ENCODE measurements at regions not wholly inside any gene's neighbourhood (a gene's known extent, or its start where the extent isn't known, plus 50 kb on each side); places are given as distances from the start of the nearest gene placed in this dataset.

DNA sequence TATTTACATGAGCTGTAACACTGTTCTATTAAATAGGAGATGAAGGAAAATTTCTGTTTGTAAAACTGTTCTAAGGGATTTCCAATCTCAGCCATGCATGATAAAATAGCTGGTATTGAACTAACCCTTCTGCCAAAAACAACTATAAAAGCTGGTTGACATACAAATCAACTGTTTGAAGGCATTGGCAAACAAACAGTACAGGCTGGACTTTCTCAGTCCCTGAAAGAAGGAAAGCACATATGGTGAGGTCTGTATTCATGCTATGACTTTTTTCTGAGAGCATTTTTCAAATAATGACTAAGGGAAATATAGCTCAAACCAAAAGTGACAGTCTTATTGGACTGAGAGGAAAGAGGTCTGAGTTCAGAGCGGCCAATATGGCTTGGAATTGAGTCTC lies 117.0 kb upstream of the CCDC54 start:
- in situ Hi-C loops (cut with HindIII; ENCODE audit: low sequenced_read_pairs): no loop called here
- TF ChIP-seq, protein P1, sequence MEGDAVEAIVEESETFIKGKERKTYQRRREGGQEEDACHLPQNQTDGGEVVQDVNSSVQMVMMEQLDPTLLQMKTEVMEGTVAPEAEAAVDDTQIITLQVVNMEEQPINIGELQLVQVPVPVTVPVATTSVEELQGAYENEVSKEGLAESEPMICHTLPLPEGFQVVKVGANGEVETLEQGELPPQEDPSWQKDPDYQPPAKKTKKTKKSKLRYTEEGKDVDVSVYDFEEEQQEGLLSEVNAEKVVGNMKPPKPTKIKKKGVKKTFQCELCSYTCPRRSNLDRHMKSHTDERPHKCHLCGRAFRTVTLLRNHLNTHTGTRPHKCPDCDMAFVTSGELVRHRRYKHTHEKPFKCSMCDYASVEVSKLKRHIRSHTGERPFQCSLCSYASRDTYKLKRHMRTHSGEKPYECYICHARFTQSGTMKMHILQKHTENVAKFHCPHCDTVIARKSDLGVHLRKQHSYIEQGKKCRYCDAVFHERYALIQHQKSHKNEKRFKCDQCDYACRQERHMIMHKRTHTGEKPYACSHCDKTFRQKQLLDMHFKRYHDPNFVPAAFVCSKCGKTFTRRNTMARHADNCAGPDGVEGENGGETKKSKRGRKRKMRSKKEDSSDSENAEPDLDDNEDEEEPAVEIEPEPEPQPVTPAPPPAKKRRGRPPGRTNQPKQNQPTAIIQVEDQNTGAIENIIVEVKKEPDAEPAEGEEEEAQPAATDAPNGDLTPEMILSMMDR (IDR thresholded peaks at IDR 0.05; ENCODE audit: low read depth, low read length): no peak

DNA sequence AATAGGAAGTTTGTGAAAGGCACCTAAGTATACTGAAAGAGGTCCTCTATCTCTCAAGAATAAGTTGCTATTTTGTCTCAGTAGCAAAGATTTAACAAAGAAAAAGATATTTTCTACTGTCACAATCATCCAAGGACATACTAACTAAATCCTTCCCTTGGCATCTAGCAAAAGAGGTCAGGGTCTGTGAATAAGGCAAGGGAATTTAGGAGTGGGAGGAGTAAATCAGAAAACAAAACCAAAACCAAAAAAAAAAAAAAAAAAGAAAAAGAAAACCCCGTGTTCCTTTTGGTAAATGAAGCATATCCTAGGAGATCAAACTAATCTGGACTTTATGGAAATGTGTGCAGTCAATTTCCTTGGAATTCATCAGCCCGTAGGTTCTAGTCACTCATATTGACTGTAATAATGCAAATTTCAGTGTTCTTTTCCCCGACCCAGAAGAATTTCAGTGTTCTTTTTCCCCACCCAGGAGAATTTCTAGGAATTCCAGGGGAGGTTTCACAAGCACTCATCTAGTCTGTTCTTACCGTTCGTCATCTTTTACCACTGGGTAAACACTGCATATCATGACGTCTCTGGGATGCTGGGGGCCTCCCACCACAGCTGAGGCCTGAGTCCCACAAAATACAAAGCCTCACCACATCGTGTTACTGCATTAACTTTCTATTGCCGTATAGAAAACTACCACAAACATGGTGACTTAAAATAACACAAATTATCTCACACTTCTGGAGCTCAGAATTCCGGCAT lies 113.8 kb upstream of the CCDC54 start:
- TF ChIP-seq, protein P1 (IDR thresholded peaks at IDR 0.05; ENCODE audit: low read depth, low read length): no peak
- in situ Hi-C loops (cut with HindIII; ENCODE audit: low sequenced_read_pairs): no loop called here
- DNase-seq (ENCODE audit: low read depth, low spot score): no peak
- H3K4me3 ChIP-seq (ENCODE audit: low read depth, low read length): no peak overlapping the region

More for the DNA sequence above, 117.0 kb upstream of the CCDC54 start:
- DNase-seq (ENCODE audit: low read depth, low spot score): no peak
- no peak overlapping the region for H3K4me3 ChIP-seq (ENCODE audit: low read depth, low read length)

DNA sequence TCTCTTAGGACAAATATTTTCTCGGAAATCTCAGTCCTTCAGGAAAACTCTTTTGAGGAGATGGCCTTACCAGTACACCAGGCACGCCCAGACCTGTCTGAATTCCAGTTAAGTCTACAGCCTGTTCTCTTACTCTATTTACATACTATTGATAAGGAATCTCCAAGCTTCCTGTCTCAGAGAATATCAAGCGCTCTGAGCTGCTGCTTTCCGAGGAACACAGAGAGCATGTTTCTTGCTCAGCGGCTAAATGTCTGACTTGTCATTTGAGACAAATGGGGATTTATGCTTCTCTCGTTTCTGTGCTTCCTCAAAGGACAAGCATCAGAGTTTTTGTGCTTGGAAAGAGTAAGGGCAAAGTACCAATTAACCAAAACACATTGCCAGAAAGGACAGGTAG lies 112.4 kb upstream of the CCDC54 start:
- H3K4me3 ChIP-seq (ENCODE audit: low read depth, low read length): no peak overlapping the region
- no peak for DNase-seq (ENCODE audit: low read depth, low spot score)
- in situ Hi-C loops (cut with HindIII; ENCODE audit: low sequenced_read_pairs): no loop called here
- TF ChIP-seq, protein P1 (IDR thresholded peaks at IDR 0.05; ENCODE audit: low read depth, low read length): no peak

DNA sequence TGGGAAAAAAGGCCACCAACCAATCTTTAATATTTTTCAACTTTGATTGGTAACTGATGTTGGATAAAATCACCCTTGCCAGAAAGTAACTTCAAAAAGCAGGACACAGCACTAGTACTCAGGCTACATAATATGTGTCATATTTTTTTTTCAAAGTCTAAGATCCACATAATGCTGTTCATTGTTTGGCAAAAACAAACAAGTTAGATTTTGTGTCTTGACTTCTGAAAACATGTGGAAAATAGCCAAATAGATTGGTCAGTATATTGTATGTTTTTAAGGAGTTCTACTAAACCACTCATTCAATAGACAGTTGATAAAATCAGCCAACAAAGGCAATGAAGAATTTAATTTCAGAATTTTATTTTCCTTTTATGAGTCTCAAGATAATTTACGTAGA lies 111.7 kb upstream of the CCDC54 start:
- no peak overlapping the region for H3K4me3 ChIP-seq (ENCODE audit: low read depth, low read length)
- in situ Hi-C loops (cut with HindIII; ENCODE audit: low sequenced_read_pairs): no loop called here
- DNase-seq (ENCODE audit: low read depth, low spot score): no peak
- TF ChIP-seq, protein P1 (IDR thresholded peaks at IDR 0.05; ENCODE audit: low read depth, low read length): no peak

DNA sequence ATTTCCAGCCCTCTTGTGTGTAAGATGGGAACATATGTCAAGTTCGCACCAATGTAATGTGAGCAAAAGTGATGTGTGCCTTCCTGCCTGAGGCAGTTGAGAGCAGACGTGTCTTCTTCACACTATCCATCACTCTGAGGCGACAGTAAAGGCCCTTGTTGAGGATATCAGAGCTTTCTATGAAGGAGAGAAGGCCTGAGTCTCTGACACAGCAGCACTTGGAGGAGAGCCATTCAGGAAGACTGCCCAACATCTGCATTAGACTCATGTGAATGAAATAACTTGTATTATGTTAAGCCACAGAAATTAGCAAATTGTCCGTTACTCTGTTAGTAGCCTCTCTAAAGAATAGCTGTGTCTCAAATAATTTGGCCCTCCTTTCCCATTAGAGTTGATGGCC lies 108.8 kb upstream of the CCDC54 start:
- DNase-seq (ENCODE audit: low read depth, low spot score): no peak
- TF ChIP-seq, protein P1 (IDR thresholded peaks at IDR 0.05; ENCODE audit: low read depth, low read length): no peak
- in situ Hi-C loops (cut with HindIII; ENCODE audit: low sequenced_read_pairs): no loop called here
- no peak overlapping the region for H3K4me3 ChIP-seq (ENCODE audit: low read depth, low read length)

DNA sequence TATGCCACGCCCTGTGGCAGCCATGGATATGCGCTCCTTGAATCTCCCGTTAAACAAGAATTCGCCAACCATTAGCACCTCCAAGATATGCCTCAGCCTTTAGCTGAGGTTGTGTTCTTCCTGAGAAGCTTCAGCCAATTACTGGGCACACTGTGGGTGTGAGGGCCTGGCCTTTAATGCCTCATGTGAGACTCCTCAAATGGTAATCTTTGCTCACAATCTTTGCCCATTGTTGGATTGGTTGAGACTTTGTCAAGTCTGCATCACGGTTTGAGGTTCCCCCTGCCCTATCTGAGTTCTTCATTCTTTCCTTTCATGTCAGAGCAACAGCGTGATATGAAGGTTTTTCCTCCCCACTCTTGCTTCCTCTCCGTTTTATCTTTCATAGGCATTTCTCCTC lies 108.1 kb upstream of the CCDC54 start:
- DNase-seq (ENCODE audit: low read depth, low spot score): no peak
- H3K4me3 ChIP-seq (ENCODE audit: low read depth, low read length): no peak overlapping the region
- in situ Hi-C loops (cut with HindIII; ENCODE audit: low sequenced_read_pairs): no loop called here
- TF ChIP-seq, protein P1 (IDR thresholded peaks at IDR 0.05; ENCODE audit: low read depth, low read length): no peak
